MM.1S (cell line): ENCODE measurements at regions not wholly inside any gene's neighbourhood (a gene's known extent, or its start where the extent isn't known, plus 50 kb on each side); places are given as distances from the start of the nearest gene placed in this dataset.

Source experiments
- EZH2 ChIP-seq: fragments of 300-600 bp; sonication (generic); optimal IDR thresholded peaks from 2 replicates; pipeline ENCODE3; 2017; ENCODE audit warnings: low read depth, mild to moderate bottlenecking, antibody characterized with exemption, low read length, mixed read lengths
- TF ChIP-seq, protein P1 (sequence below): fragments of 300-600 bp; sonication (generic); IDR thresholded peaks from 2 replicates; pipeline ENCODE4 v1.5.1; 2016; ENCODE audit warnings: antibody characterized with exemption, low read length, mixed read lengths

GRCh38 chr7:40977533-40977932 is 725.4 kb downstream of the INHBA start:
- no peak for TF ChIP-seq EZH2
- TF ChIP-seq, protein P1, sequence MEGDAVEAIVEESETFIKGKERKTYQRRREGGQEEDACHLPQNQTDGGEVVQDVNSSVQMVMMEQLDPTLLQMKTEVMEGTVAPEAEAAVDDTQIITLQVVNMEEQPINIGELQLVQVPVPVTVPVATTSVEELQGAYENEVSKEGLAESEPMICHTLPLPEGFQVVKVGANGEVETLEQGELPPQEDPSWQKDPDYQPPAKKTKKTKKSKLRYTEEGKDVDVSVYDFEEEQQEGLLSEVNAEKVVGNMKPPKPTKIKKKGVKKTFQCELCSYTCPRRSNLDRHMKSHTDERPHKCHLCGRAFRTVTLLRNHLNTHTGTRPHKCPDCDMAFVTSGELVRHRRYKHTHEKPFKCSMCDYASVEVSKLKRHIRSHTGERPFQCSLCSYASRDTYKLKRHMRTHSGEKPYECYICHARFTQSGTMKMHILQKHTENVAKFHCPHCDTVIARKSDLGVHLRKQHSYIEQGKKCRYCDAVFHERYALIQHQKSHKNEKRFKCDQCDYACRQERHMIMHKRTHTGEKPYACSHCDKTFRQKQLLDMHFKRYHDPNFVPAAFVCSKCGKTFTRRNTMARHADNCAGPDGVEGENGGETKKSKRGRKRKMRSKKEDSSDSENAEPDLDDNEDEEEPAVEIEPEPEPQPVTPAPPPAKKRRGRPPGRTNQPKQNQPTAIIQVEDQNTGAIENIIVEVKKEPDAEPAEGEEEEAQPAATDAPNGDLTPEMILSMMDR: no peak
